Upper lobe of left lung (tissue), 6 donors: ENCODE measurements at regions not wholly inside any gene's neighbourhood (a gene's known extent, or its start where the extent isn't known, plus 50 kb on each side); places are given as distances from the start of the nearest gene placed in this dataset.

Experiments used
- ATAC-seq, 2 donors: fragments of 200-7000 bp; cut with Tn5 transposase; one replicate each; pipeline ENCODE4 v1.9.1; 2022; ENCODE audit warnings: mild to moderate bottlenecking in 2 of 2, moderate library complexity in 2 of 2; ENCODE audit not compliant: low FRiP score in 2 of 2
- DNase-seq, 2 donors: peaks; one replicate each; pipeline ENCODE4 v3.0.0-alpha.2; 2019 to 2020
- H3K27ac ChIP-seq, 4 donors: fragments of 200-600 bp; sonication (generic); one replicate each; pipeline ENCODE4 v1.5.1; 2016 to 2019
- H3K27me3 ChIP-seq, 4 donors: fragments of 200-600 bp; sonication (generic); one replicate each; pipeline ENCODE4 v1.5.1; 2017 to 2019
- H3K36me3 ChIP-seq, 4 donors: fragments of 200-600 bp; sonication (generic); one replicate each; pipeline ENCODE4 v1.5.1; 2016 to 2019
- H3K4me1 ChIP-seq, 4 donors: fragments of 200-600 bp; sonication (generic); one replicate each; pipeline ENCODE4 v1.5.1; 2018 to 2019
- H3K4me3 ChIP-seq, 4 donors: fragments of 200-600 bp; sonication (generic); one replicate each; pipeline ENCODE4 v1.5.1; 2017 to 2019; ENCODE audit warnings: mild to moderate bottlenecking in 2 of 4, moderate library complexity in 1 of 4
- H3K9me3 ChIP-seq, 4 donors: fragments of 200-600 bp; sonication (generic); one replicate each; pipeline ENCODE4 v1.5.1; 2018 to 2019
- CTCF ChIP-seq, 6 experiments: fragments of 450-650 bp in 4 of 6; fragments of 200-600 bp in 2 of 6; sonication (generic) in 2 of 6; IDR thresholded peaks; one replicate each; pipeline ENCODE4 v1.5.1; 2016 to 2019; ENCODE audit warnings: antibody characterized with exemption in 6 of 6
- EP300 ChIP-seq, 4 donors: sonication (generic); formaldehyde crosslinking; IDR thresholded peaks; one replicate each; pipeline ENCODE4 v1.5.1; 2017; ENCODE audit warnings: antibody characterized with exemption in 4 of 4, control low read depth in 2 of 4
- POLR2A ChIP-seq, 4 donors: fragments of 450-650 bp; IDR thresholded peaks; one replicate each; pipeline ENCODE4 v1.5.1; 2016 to 2017; ENCODE audit warnings: antibody characterized with exemption in 4 of 4, mild to moderate bottlenecking in 2 of 4
- POLR2AphosphoS5 ChIP-seq, 2 donors: sonication (generic); formaldehyde crosslinking; IDR thresholded peaks; one replicate each; pipeline ENCODE4 v1.5.1; 2017; ENCODE audit warnings: antibody characterized with exemption in 2 of 2
- WGBS, 2 donors: methylation state at CpG; one replicate each; pipeline ENCODE4 v1.1.5; 2017 to 2018; 5-methylcytosine and 5-hydroxymethylcytosine counted together
- donor health status: DM: no; HTN: no; CAD: no; lungs with moderate emphysema.
- donor health status: DM: no; HTN: yes; CAD: no; lungs with severe emphysema.

DNA sequence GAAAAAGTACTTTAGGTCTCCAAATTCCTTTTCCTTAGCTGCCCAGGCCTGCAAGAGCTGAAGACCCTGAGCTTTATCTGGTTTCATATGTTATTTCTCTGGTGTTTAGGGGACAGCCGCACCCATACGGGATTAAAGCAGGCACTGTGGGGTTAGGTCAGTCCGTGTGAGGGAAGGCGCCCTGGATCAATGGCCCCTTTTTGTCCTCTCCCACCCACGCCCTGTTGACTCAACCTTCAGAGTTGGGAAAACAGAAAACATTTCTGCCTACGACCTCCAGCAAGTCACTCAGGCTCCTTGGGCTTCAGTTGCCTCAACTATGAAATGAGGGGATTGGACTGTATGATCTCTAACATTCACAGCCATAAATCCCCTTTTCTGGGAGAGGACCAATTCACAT is 55.2 kb upstream of the BARX2 start:
- Histone ChIP-seq H3K27ac (no peak overlapping the region), H3K36me3 (no peaks in the 10 kb centered on the region), H3K4me3 (no peak overlapping the region), H3K9me3 (no peaks in the 10 kb centered on the region), H3K27me3 (no peaks in the 10 kb centered on the region), H3K4me1 (peaks cover 38 to 58% (median 48%) of the 10 kb centered on the region in 4 donors)
- no peak for DNase-seq
- 85 to 86% methylated on average over 6 of the region's 6 CpGs for WGBS, 2 donors
- ATAC-seq, result no peak
- TF ChIP-seq EP300 (IDR thresholded peaks at IDR 0.05) (no peak), CTCF (IDR thresholded peaks at IDR 0.05) (no peak), POLR2AphosphoS5 (IDR thresholded peaks at IDR 0.05) (no peak)

DNA sequence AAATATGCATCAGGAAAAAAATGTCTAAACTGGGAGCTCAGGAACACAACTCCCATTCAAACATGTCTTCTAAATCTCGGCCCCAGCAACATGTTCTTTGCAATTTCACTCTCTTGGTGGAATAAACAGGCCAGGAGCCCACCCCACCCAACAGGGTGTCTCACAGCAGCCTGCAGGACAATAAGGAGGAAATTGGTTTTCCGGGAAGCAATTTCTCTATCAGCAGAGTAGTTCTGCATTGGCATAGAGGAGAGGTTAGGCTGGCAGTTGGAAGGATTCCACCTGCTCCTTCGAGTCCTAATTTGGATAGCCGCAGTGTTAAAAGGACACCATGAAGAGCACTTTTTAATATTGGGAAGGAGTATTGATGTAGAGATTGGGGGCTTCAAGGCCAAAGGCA is 55.9 kb upstream of the BARX2 start:
- DNase-seq (no peak), ATAC-seq (no peak)
- TF ChIP-seq POLR2A (IDR thresholded peaks at IDR 0.05) (no peak), POLR2AphosphoS5 (IDR thresholded peaks at IDR 0.05) (no peak), EP300 (IDR thresholded peaks at IDR 0.05) (no peak), CTCF (IDR thresholded peaks at IDR 0.05) (no peak)
- Histone ChIP-seq H3K36me3 (no peaks in the 10 kb centered on the region), H3K4me3 (no peak overlapping the region), H3K27me3 (no peaks in the 10 kb centered on the region), H3K4me1 (peaks cover 39 to 57% (median 49%) of the 10 kb centered on the region in 4 donors), H3K9me3 (no peaks in the 10 kb centered on the region), H3K27ac (no peak overlapping the region)
- whole genome bisulfite sequencing, 2 donors, result 45 to 53% methylated on average over 4 of the region's 4 CpGs

DNA sequence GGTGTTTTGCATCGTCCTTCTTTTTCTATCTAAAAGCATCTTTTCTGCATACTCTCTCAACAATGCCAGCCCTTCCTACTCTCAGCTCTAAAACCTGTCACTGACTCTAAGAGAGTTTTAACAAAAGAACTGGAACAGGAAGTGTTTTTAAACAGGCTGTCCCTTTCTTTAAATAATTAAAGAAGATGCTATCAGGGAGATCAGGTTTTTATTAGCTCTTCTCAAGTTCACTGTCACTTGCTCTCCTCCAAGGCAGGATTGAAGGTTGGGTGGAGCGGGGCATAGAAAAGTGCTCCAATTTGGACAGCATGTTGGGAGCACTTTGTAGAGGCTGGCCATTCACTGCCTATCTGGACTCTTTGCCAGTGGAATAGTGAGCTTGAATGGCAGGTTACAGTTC is 56.4 kb upstream of the BARX2 start:
- Histone ChIP-seq H3K9me3 (no peaks in the 10 kb centered on the region), H3K4me3 (no peak overlapping the region), H3K27me3 (no peaks in the 10 kb centered on the region), H3K36me3 (no peaks in the 10 kb centered on the region), H3K27ac (no peak overlapping the region), H3K4me1 (peaks cover 35 to 54% (median 45%) of the 10 kb centered on the region in 4 donors)
- 68 to 74% methylated on average over 2 of the region's 2 CpGs for WGBS, 2 donors
- DNase-seq (no peak), ATAC-seq (no peak)
- TF ChIP-seq CTCF (IDR thresholded peaks at IDR 0.05) (no peak), POLR2A (IDR thresholded peaks at IDR 0.05) (no peak), POLR2AphosphoS5 (IDR thresholded peaks at IDR 0.05) (no peak), EP300 (IDR thresholded peaks at IDR 0.05) (no peak)

DNA sequence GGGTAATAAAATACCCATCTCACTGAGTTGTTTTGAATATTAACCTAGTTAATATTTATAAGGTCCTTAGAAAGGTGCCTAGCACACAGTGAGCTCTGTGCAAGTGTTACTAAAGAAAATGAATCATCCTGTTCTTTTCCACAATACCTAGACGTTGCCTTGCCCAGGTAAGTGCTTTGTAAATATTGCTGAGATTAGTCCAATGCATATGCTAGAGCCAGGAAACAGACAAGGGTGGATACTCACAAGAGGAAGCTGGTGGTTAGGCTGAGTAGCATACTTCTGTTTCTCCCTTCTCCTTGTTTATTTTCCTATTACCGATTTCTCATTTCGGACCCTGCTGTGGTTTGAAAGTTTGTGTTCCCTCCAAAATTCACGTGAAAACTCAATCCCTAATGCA is 58.1 kb upstream of the BARX2 start:
- WGBS, 2 donors, result 11 to 21% methylated on average over 4 of the region's 4 CpGs
- Histone ChIP-seq H3K27ac (peak overlapping the region; percentile 70 to 79 (median 74)), H3K4me1 (peaks cover 39 to 52% (median 45%) of the 10 kb centered on the region in 4 donors), H3K27me3 (no peaks in the 10 kb centered on the region), H3K4me3 (no peak overlapping the region), H3K36me3 (no peaks in the 10 kb centered on the region), H3K9me3 (no peaks in the 10 kb centered on the region)
- ATAC-seq (peak; percentile 58 to 79), DNase-seq (no peak)
- TF ChIP-seq CTCF (IDR thresholded peaks at IDR 0.05) (no peak), POLR2A (IDR thresholded peaks at IDR 0.05) (no peak), EP300 (IDR thresholded peaks at IDR 0.05) (peak in 1 of 4 donors; percentile 77), POLR2AphosphoS5 (IDR thresholded peaks at IDR 0.05) (peak in 1 of 2 donors; percentile 61)

DNA sequence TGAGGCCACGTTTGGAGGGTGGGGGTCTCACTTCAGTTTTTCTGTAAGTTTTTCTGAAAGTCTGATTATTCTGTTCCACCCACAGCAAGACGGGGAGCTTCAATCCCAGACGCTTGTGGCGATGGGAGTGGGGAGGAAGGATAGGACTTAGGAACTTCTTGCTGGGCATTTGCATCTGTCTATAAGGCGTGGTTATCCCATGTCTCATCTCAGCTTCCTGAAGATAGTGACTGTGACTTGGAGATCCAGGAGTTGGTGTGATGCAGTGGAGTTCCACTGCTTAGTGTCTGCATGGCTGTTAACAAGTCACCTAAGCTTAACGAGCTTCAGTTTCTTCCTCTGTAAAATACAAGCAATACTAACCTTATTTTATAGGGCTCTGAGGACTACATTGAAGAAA is 58.9 kb upstream of the BARX2 start:
- H3K9me3 ChIP-seq, result no peaks in the 10 kb centered on the region
- H3K4me1 ChIP-seq, result peaks cover 39 to 52% (median 45%) of the 10 kb centered on the region in 4 donors
- H3K27ac ChIP-seq, result peak overlapping the region; percentile 22 to 80 (median 74)
- no peak for DNase-seq
- 83 to 94% methylated on average over 6 of the region's 6 CpGs for WGBS, 2 donors
- no peak for TF ChIP-seq CTCF (IDR thresholded peaks at IDR 0.05)
- no peak for TF ChIP-seq EP300 (IDR thresholded peaks at IDR 0.05)
- no peak for TF ChIP-seq POLR2A (IDR thresholded peaks at IDR 0.05)
- no peak for TF ChIP-seq POLR2AphosphoS5 (IDR thresholded peaks at IDR 0.05)
- H3K27me3 ChIP-seq, result no peaks in the 10 kb centered on the region
- H3K4me3 ChIP-seq, result no peak overlapping the region
- ATAC-seq, result no peak
- no peaks in the 10 kb centered on the region for H3K36me3 ChIP-seq
